Activated CD8-positive, alpha-beta memory T cell treated with anti-CD3 and anti-CD28 coated beads for 1 hour (primary cell): ENCODE measurements at regions not wholly inside any gene's neighbourhood (a gene's known extent, or its start where the extent isn't known, plus 50 kb on each side); places are given as distances from the start of the nearest gene placed in this dataset.
"Not testable (repeated sequence)": the region's sequence is repeated elsewhere in the genome, so short reads cannot be mapped to it uniquely, and the experiment has no call there.

ENCODE experiments used
- DNase-seq, 2 donors: peaks; one replicate each; pipeline ENCODE4 v3.0.0-alpha.2; 2020; ENCODE audit warnings: low read depth in 1 of 2; ENCODE audit errors: extremely low read depth in 1 of 2

DNA sequence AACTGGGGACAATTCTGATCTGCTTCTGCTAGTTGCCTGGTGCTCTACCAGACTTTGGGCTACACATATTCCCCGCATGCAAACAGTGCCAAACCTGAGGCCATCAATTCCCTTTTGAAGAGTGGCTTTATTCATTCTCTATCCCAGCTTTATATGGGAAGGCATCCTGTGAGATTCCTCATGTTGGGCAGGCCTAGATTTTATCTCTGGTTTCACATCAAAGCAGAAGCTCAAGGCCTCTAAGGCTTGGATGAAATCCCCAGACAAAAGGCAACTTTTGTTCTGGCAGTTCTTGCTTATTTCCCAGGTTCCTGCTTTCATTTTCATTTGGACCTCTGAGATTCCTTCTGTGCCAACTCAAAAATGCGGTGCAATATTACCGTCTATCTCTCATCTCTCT, 648.8 kb downstream of the QKI start:
- no peak for DNase-seq

DNA sequence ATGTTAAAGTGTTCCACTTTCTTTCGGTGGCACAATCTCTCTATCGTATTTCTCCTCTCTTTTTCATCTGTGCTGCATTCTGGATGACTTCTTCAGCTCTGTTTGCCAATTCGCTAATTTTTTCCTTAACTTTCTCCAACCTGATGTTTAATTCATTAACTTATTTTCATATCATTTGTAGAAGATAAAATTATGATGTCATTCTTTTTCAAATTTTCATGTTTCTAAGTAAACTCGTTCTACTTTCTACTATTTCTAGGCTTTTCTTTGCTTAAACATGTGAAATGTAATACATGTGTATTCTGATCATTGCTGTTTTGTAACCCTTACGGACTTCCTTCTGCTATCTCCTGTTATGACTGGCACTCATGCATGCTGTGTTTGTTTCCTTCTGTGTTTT, 648.4 kb downstream of the QKI start:
- no peak for DNase-seq

DNA sequence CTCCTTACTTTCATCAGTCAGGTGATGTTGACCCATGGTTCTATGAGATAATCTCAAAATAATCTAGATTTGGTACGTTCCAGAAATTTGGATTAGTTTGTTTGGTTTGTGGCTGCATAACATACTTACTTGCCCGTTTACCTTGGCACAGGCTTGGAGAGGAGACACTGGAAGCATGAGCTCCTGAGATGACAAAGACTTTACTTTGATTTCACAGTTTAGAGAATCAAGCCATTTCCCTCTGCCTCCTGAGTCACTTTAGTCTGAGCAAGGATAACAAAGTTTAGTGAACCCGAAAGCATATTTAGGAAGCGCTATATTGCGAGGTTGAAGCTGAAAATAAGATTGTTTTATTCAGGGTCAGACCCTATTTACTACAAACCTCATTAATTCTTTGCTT, 643.4 kb downstream of the QKI start:
- DNase-seq, result no peak

DNA sequence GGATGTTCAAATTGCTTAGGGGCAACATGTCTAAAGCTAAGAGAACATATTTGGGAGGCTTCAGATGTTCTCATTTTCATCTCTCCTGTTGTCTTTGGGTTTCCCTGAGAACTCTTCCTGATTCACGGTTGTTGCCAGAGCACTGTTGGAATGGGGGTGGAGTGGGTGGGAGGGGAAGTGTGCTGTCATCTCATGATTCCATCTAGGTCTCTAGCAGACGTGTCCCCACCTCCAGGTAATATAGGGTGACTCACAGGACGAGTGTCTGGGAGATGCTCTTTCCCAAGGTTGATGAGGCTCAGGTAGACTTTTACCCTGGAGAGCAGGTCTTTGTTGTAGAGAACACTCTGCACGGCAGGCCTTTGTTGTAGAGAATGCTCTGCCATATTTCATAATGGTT, 636.9 kb downstream of the QKI start:
- DNase-seq, result no peak

DNA sequence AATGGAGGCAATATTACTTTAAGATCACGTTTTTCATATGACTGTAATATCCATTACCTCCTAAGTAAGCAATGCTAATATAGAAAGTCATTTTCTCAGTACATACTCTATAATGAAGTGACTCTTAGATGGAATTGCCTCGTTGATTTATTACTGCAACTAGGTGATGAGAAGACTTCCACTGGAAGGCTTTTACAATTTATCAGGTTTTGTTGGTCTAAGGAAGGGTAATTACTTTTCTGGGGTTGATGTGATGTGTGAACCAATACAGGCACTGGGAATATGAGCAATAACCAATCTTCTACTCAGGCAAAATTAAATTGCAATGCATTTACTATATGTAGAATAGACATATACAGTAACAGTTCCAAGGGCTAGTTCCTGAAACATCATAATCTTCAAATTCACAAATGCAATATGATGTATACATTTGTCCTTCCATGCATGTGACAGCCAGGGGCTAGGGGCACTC, 635.0 kb downstream of the QKI start:
- no peak for DNase-seq

DNA sequence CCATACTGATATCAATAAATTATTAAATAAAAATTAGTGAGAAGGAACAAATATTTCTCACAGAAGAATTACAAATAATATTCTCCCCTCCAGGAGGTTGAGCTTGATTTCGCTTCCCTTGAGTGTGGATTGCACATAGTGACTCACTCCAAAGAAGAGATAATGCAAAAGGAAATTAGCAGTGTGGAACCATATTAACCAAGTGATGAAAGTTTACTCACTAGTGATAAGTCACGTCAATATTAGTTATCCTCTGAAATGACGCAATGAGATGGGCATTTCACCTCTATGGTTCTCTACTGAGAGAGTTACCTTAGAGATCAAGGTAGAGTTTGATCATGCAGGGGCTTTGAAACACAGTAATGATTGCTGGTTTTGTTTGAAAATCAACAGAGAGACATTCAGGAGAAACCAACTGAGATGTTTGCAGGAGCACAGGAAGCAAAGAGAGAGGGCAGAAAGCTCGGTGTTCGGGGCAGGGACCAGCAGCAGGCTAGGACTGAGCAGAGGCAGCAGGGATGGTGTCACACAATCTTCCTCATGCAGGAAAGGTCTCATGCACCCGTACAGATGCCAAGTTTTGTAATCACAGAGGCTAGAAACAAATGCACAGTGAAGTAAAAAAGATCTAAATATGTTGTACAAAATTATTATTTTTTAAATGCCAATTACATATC, 634.5 kb downstream of the QKI start:
- DNase-seq, result no peak

DNA sequence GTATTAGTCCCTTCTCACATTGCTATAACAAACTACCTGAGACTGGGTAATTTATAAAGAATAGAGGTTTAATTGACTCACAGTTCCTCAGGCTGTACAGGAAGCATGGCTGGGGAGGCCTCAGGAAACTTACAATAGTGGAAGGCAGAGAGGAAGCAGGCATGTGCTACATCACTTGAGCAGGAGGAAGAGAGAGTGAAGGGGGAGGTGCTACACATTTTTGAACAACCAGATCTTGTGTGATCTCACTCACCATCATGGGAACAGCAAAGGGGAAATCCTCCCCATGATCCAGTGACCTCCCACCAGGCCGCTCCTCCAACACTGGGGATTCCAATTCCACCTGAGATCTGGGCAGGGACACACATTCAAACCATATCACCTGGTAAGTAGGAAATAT, 630.6 kb downstream of the QKI start:
- DNase-seq, result no peak

DNA sequence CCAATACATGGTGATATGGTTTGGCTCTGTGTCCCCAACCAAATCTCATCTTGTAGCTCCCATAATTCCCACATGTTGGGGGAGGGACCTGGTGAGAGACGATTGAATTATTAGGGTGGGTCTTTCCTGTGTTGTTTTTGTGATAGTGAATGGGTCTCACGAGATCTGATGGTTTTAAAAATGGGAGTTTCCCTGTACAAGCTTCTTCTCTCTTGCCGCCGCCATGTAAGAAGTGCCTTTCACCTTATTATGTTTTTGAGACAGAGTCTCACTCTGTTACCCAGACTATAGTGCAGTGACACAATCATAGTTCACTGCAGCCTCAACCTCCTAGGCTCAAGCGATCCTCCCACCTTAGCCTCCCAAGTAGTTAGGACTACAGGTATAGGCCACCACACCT, 629.1 kb downstream of the QKI start:
- DNase-seq, result not testable (repeated sequence)

DNA sequence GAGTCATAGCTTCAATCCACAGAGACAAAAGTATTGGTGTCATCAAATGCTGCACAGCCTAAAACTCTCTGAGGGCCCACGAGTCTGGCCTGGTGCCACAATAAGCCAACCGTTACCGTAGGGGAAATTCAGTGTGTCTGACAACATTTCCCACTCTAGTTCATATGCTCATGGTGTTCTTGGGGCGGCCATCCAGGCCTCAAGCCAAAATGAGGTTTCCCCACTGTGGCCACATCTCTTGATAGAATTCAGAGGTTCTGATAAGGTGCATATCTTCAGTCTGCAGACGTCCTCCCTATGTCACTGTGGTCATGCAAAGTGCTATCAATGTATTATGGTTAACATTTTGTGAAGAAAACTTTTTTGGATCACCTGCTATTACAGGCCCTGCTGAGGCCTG, 627.7 kb downstream of the QKI start:
- DNase-seq, result no peak

DNA sequence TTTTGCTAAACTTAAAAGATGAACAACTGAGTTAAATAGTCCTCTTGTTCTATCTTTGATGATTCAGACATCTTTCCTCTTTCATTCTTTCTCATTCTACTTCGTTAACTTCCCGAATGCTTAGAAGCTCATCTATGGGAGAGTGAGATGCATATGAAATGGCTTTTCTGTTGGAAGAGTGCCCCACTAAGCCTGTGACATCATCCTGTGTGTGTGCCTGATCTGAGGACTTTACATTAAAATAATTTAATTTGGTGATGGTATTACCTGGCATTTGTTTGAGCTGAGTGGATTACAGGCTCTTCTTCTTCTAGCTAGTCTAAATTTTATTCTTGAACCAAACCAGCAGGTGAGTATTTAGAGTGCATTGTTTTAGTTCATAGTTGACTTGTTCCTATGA, 626.5 kb downstream of the QKI start:
- DNase-seq, result no peak

DNA sequence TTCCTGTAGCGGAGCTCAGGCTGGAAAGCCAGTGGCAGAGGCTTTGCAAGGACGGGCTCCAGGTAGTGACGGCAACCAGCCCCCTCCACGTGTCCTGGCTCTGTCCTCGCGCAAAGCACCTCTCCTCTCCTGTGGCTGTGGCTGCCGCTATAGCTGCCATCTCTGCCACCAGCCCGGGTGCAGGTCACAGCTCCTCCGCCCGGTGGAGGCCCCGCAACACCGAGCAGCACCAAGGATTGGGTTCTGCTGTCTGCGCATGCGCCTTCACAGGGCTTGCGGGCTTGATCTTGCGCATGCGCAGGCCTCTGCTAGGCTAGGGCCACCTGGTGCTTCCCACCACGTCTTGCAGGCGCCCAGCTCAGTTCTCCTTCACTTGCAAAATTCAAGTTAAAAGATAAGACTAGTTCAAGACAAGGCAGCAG, 625.4 kb downstream of the QKI start:
- DNase-seq, result no peak

DNA sequence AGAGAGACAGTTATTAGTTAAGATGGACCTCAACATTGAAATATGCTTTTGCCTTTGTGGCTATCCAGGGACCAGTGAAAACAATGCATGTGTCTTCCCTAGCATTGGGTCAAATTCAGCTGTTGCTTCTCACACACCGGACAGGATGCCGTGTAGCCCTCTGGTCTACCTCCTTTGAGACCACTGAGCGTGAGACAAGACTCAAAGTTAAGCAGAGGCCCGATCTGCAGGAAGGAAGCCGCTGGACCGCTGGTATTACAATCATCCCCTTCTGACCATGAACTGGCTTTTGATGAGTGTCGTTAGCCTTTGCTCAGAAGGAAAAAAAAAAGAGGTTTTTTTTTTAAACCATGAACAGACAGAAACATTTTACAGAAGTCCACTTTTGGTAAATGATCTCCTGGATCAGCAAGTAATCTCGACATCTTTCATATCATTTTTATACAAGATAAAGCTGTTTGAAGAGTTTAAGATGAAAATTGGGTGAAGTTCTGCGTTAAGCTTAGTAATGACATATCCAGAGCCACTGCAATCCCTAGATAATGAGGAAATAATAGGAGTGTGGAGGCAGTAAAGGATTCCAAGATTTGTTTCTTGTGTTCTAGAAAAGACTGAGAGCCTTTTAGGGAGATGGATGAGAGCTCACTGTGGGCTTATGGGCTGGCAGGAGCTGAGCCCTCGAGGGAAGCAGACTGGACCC, 622.8 kb downstream of the QKI start:
- no peak for DNase-seq

DNA sequence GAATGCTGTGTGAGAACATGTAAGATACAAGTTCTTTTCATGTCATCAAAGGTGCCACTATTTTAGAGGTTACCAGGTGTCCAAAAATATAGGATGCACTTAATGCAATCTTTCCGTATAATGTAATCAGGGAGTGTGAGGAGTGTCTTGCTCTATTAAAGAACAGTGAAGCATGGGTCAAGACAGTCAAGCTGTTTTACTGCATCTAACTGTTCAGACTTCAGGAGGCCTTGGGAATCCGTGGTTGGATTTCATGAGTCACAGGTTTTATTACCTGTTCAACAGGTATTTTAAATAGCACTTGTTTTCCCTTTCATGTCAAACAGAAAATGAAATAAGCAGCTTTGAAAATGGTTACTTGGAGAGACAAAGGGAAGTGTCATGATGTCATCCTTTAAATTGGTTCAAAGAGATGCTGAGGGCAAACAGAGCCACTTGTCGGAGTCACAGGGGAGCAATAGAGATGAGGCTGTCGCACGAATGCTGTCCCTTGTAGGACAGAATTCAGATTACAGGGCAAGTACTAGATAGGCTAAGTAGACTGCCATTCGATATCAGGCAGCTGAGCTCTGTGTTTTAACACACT, 621.5 kb downstream of the QKI start:
- DNase-seq, result no peak

DNA sequence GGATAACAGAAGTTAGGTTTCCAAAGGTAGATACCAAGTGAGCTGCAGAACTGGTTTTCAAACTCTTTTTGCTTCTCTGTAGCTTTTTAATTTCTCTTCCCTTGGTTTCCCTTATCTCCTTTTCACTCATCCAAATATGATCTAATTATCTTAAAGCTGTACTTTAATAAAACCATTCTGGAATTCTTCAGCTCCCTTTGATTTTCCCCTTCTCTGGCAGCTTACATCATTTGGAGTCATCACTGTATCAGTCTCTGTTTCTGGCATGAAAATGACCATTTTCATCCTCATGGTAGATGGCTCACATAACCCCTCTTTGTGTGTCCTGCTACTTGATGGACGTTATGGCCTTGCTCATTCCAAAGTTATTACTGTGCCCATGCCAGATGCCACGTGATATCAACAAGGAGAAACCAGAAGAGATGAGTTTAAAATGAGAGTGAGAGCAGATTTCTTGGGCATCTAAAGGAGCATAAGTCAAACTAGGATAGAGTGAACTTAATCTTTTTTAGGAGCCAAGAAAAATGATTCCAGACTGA, 620.2 kb downstream of the QKI start:
- no peak for DNase-seq

DNA sequence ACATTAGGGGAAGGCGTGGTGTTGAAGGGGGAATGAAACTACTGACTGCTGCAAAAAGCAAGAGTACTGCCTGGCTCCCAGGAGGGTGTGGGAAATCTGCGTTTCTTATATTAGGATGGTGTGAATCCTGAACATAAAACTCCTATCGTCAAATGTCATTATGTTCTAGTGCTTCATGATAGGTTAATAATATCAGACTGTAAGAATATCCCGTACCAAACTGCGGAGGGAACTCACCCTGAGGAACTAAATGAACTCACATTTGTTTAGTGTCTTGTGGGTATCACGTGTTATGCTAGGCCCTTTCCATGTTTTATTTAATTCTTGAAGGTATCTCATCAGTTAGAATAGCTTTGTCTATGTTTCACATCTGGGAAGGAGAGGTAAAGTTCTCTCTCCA, 610.7 kb downstream of the QKI start:
- no peak for DNase-seq

DNA sequence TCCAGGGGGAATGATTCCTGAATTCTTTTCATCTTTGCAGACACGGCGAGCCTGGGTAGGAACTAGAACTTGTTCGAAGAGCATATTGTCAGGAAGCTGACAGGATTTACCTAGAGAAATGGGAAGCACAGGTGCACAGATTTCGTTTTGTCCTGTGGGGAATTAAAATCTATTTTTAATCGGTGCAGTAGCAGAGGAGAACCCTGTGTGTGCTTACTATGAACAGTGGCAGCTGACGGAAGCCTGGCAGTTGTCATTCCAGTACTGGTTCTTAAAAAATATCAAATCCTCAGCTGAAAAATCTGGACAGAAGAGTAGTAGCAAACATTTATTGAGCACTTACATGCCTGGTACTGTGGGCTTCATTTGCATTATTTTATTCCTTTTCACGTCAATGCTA, 609.0 kb downstream of the QKI start:
- DNase-seq, result no peak

DNA sequence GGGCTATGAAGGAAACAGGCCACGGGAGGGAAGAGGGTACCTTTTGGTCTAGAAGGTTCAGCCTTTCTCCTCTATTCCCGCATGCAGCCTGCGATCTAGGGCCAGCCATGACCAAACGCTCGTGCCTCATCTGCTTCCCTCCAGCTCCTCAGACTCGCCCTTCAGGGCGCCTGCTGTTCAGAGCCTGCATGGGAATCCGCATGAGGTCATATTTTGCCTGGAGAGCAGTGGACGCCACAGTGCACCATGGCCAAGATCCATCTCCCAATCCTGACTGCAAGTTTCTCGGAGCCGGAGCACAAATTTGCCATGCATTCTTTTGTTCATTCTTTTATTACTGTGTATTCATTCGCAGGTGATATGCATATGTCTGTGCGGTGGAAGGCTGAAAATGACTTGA, 608.1 kb downstream of the QKI start:
- DNase-seq, result no peak

DNA sequence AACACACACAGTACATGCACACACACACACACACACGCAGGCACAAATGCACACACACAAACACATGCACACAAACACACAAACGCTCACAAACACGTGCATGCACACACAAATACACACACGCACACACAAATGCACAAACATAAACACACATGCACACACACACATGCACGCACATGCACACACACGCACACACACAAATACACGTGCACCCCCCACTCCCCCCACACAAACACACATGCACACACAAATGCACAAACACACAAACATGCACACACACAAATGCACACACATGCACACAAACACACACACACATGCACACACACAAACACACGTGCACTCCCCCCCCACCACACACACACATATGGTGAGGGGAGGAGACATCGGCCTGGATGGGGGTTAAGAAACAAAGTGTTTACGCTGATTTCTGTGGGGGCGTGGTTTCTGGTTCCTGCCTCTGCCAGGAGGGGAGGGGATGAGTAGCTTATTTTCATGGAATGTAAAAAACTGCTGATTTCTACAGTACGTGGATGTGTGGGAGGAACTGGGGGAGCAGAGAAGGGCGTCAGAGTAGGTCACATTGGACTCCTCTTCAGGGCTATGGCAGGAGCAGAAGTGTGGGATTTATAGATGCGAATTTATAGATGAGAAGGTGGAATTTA, 607.2 kb downstream of the QKI start:
- no peak for DNase-seq

DNA sequence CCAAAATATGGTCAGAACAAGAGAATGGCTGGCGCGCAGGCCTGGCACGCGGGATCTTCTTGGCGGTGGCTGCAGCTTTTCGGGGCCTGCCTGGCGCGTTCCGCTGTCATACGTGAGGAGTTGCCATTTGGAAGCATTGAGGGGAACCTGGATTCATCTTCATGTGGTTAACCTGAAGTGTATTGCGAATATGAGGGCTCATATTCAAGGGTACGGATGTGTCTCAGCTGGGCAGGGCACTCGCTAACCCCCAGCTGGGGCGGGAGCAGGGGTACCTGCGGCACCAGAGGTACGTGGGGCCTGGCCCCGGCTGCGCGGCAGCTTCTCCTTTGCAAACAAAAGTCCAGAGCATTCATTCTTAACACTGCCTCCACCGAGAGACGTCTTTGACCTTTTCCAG, 605.6 kb downstream of the QKI start:
- DNase-seq, result no peak

DNA sequence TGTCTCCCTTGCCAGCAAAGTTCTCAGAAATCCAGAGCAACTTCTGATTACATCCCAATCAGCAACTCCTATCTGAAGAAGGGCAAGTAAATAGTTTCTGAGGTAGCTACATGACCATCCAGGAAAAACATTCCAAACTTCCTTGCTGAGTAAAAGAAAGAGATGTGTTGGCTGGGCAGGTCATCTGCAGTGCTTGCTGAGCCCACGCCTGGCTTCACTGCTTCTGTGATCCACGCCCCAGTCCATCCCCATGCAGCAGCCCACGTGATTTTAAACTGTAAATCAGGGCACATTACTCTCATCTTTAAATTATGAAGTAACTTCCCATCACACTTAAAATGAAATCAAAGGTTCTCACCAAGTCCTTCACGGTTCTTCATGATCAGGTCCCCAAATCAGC, 603.6 kb downstream of the QKI start:
- no peak for DNase-seq

DNA sequence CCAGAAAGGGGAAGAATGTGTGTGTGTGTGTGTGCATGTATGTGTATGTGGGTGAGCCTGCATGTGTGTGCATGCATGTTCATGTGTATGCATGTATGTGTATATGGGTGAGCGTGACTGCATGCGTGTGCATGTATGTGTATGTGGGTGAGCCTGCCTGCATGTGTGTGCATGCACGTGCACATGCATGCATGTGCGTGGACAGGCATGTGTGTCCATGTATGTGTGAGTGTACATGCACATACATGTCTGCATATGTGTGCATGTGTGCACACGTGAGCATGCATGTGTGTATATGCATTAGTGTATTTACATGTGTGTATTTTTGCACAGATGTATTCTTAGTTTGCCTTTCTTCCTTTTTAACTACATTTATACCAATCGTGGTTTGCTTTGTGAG, 601.5 kb downstream of the QKI start:
- DNase-seq, result no peak

DNA sequence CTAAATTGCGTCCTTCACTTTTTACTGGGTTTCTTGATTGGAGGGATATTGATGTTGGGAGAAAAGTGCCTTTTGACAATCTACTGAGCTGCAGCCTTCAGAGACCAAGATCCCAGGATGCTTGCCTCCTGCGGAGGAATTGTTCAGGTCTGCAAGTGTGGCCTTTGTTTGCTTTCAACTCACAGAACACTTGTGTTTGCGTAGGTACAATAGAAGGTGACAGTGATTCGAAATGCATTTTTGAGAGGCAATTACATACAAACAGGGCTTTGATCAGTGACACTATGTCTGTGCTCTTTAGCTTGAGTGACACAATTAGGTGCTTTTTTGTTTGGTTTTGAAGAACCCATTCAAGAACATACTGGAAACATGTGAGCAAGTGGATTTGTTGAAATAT, 600.6 kb downstream of the QKI start:
- DNase-seq, result no peak
